ENCODE measurements at regions not wholly inside any gene's neighbourhood (a gene's known extent, or its start where the extent isn't known, plus 50 kb on each side); places are given as distances from the start of the nearest gene placed in this dataset.

DNA sequence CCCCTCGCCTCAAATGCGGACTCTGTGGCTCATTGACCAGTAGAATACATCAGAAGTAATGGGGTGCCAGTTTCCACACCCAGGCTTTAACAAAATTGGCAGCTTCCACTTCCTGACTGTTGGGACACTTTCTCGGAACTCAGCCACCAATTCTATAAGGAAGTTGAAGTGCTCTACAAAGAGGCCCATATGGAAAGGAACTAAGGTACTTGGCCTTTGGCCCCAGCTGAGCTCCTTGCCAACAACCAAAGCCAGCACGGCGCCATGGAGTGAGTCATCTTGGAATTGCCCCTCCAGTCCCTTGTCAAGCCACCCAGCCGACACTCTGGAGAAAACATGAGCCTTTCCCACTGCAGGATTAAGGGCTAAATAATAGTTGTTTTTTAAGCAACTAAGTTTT, 262.2 kb upstream of the INTU start:
- TF ChIP-seq POLR2A (IDR thresholded peaks at IDR 0.05) = no peak
- TF ChIP-seq, protein P1, sequence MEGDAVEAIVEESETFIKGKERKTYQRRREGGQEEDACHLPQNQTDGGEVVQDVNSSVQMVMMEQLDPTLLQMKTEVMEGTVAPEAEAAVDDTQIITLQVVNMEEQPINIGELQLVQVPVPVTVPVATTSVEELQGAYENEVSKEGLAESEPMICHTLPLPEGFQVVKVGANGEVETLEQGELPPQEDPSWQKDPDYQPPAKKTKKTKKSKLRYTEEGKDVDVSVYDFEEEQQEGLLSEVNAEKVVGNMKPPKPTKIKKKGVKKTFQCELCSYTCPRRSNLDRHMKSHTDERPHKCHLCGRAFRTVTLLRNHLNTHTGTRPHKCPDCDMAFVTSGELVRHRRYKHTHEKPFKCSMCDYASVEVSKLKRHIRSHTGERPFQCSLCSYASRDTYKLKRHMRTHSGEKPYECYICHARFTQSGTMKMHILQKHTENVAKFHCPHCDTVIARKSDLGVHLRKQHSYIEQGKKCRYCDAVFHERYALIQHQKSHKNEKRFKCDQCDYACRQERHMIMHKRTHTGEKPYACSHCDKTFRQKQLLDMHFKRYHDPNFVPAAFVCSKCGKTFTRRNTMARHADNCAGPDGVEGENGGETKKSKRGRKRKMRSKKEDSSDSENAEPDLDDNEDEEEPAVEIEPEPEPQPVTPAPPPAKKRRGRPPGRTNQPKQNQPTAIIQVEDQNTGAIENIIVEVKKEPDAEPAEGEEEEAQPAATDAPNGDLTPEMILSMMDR (IDR thresholded peaks at IDR 0.05 in 8 of 11, conservative IDR thresholded peaks at IDR 0.05 in 3 of 11) = no peak

Data from spleen (tissue), 7 donors.